ENCODE measurements at regions not wholly inside any gene's neighbourhood (a gene's known extent, or its start where the extent isn't known, plus 50 kb on each side); places are given as distances from the start of the nearest gene placed in this dataset.

GRCh38 chr15:47388299-47388698 is 329.0 kb upstream of the SEMA6D start:
- no peaks in the 10 kb centered on the region for H3K9me3 ChIP-seq
- H3K27ac ChIP-seq = no peak overlapping the region
- H3K27me3 ChIP-seq = no peaks in the 10 kb centered on the region
- no peak for TF ChIP-seq CTCF (IDR thresholded peaks at IDR 0.05)
- H3K4me1 ChIP-seq (ENCODE audit: control insufficient read depth in 1 of 2, insufficient read depth in 1 of 2, low read depth in 1 of 2, low read length in 1 of 2) = no peaks in the 10 kb centered on the region
- no peaks in the 10 kb centered on the region for H3K36me3 ChIP-seq
- H3K4me3 ChIP-seq (ENCODE audit: low read depth in 1 of 2, low read length in 1 of 2) = no peak overlapping the region

DNA sequence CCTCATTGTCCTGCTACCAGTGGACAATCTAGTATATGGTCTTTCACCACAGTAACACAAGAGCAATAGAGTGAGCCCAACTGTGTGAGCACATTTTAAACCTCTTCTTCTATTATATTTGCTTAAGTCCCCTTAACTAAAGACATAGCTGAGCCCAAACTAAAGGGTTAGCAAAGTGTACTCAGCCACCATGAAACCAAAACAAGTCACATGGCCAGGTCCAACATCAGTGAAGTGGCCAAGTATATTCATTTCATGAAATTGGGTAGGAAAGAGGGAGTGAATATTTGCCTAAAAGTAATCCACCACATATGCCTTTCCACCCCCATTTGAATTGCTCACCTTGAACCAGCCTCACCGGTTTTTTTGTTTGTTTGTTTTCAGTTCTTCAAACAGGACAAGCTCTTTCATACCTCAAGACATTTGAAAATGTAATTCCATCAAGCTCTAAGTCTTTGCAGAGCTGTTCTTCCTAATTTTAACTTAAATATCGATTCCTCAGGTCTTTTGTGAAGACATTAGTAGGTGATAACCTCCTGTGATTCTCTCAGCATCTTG is 327.0 kb upstream of the SEMA6D start:
- H3K27ac ChIP-seq = no peak overlapping the region
- H3K4me3 ChIP-seq (ENCODE audit: low read depth in 1 of 2, low read length in 1 of 2) = no peak overlapping the region
- H3K36me3 ChIP-seq = no peaks in the 10 kb centered on the region

GRCh38 chr15:47394286-47394809 is 323.0 kb upstream of the SEMA6D start:
- Histone ChIP-seq H3K27ac (no peak overlapping the region), H3K36me3 (no peaks in the 10 kb centered on the region)
- no peak for TF ChIP-seq CTCF (IDR thresholded peaks at IDR 0.05)

More for the DNA sequence above, 327.0 kb upstream of the SEMA6D start:
- Histone ChIP-seq H3K4me1 (ENCODE audit: control insufficient read depth in 1 of 2, insufficient read depth in 1 of 2, low read depth in 1 of 2, low read length in 1 of 2) (peaks cover 0 to 1% of the 10 kb centered on the region in 2 experiments), H3K27me3 (no peaks in the 10 kb centered on the region), H3K9me3 (no peaks in the 10 kb centered on the region)
- no peak for TF ChIP-seq CTCF (IDR thresholded peaks at IDR 0.05)

GRCh38 chr15:47395076-47395475 is 322.2 kb upstream of the SEMA6D start:
- Histone ChIP-seq H3K4me3 (ENCODE audit: low read depth in 1 of 2, low read length in 1 of 2) (no peak overlapping the region), H3K36me3 (no peaks in the 10 kb centered on the region), H3K4me1 (ENCODE audit: control insufficient read depth in 1 of 2, insufficient read depth in 1 of 2, low read depth in 1 of 2, low read length in 1 of 2) (peaks cover 0 to 13% of the 10 kb centered on the region in 2 experiments), H3K27me3 (no peaks in the 10 kb centered on the region), H3K27ac (no peak overlapping the region), H3K9me3 (no peaks in the 10 kb centered on the region)
- no peak for TF ChIP-seq CTCF (IDR thresholded peaks at IDR 0.05)

More at GRCh38 chr15:47394286-47394809, 323.0 kb upstream of the SEMA6D start:
- Histone ChIP-seq H3K9me3 (no peaks in the 10 kb centered on the region), H3K4me1 (ENCODE audit: control insufficient read depth in 1 of 2, insufficient read depth in 1 of 2, low read depth in 1 of 2, low read length in 1 of 2) (peaks cover 0 to 13% of the 10 kb centered on the region in 2 experiments), H3K27me3 (no peaks in the 10 kb centered on the region), H3K4me3 (ENCODE audit: low read depth in 1 of 2, low read length in 1 of 2) (no peak overlapping the region)

- Histone ChIP-seq H3K27me3 (no peaks in the 10 kb centered on the region), H3K36me3 (no peaks in the 10 kb centered on the region), H3K4me3 (ENCODE audit: low read depth in 1 of 2, low read length in 1 of 2) (no peak overlapping the region), H3K4me1 (ENCODE audit: control insufficient read depth in 1 of 2, insufficient read depth in 1 of 2, low read depth in 1 of 2, low read length in 1 of 2) (peaks cover 0 to 18% of the 10 kb centered on the region in 2 experiments), H3K9me3 (no peaks in the 10 kb centered on the region), H3K27ac (no peak overlapping the region)
- no peak for TF ChIP-seq CTCF (IDR thresholded peaks at IDR 0.05)
Observed at GRCh38 chr15:47397655-47398054, 319.6 kb upstream of the SEMA6D start.

All from neutrophil (primary cell).